Uterus (tissue), 2 donors: ENCODE measurements at regions not wholly inside any gene's neighbourhood (a gene's known extent, or its start where the extent isn't known, plus 50 kb on each side); places are given as distances from the start of the nearest gene placed in this dataset.

ENCODE experiments used
- CTCF ChIP-seq, 4 experiments: fragments of 200-600 bp in 2 of 4; fragments of 450-650 bp in 2 of 4; sonication (generic) in 2 of 4; IDR thresholded peaks; one replicate each; pipeline ENCODE4 v1.5.1; 2016 to 2019; ENCODE audit warnings: antibody characterized with exemption in 4 of 4, mild to moderate bottlenecking in 2 of 4, moderate library complexity in 1 of 4
- POLR2A ChIP-seq, 2 donors: fragments of 450-650 bp; IDR thresholded peaks; one replicate each; pipeline ENCODE4 v1.6.1; 2016; ENCODE audit warnings: antibody characterized with exemption in 2 of 2, mild to moderate bottlenecking in 1 of 2, moderate library complexity in 1 of 2

- no peak for TF ChIP-seq CTCF (IDR thresholded peaks at IDR 0.05)
- TF ChIP-seq POLR2A (IDR thresholded peaks at IDR 0.05): no peak
Observed at GRCh38 chr4:159520074-159520473, 417.2 kb downstream of the RAPGEF2 start.
